ENCODE measurements at regions not wholly inside any gene's neighbourhood (a gene's known extent, or its start where the extent isn't known, plus 50 kb on each side); places are given as distances from the start of the nearest gene placed in this dataset.
"Not testable (repeated sequence)": the region's sequence is repeated elsewhere in the genome, so short reads cannot be mapped to it uniquely, and the experiment has no call there.

DNA sequence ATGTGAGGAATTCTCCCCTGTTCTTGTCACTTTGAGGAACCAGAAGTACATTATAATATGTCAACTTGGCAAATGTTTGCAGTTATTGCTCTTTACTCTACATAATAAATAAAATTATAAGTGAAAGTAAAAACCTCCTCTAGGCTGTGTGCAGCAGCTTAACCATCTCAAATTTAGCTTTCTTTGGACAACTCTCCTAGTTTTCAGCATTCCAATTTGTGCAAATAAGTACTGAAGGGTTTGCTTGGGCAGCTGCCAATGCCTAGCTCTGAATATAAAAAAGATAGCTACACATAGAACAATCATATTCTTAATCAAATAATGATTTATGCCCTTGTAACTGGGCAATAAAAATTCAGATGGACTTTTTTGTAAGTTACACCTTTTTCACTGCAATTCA, 82.5 kb downstream of the GASK1B start:
- no peak for TF ChIP-seq SP1 (IDR thresholded peaks at IDR 0.05)
- no peak for TF ChIP-seq NR2F2 (IDR thresholded peaks at IDR 0.05)
- TF ChIP-seq, protein P1, sequence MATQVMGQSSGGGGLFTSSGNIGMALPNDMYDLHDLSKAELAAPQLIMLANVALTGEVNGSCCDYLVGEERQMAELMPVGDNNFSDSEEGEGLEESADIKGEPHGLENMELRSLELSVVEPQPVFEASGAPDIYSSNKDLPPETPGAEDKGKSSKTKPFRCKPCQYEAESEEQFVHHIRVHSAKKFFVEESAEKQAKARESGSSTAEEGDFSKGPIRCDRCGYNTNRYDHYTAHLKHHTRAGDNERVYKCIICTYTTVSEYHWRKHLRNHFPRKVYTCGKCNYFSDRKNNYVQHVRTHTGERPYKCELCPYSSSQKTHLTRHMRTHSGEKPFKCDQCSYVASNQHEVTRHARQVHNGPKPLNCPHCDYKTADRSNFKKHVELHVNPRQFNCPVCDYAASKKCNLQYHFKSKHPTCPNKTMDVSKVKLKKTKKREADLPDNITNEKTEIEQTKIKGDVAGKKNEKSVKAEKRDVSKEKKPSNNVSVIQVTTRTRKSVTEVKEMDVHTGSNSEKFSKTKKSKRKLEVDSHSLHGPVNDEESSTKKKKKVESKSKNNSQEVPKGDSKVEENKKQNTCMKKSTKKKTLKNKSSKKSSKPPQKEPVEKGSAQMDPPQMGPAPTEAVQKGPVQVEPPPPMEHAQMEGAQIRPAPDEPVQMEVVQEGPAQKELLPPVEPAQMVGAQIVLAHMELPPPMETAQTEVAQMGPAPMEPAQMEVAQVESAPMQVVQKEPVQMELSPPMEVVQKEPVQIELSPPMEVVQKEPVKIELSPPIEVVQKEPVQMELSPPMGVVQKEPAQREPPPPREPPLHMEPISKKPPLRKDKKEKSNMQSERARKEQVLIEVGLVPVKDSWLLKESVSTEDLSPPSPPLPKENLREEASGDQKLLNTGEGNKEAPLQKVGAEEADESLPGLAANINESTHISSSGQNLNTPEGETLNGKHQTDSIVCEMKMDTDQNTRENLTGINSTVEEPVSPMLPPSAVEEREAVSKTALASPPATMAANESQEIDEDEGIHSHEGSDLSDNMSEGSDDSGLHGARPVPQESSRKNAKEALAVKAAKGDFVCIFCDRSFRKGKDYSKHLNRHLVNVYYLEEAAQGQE (IDR thresholded peaks at IDR 0.05) = no peak
- no peak for TF ChIP-seq RXRA (IDR thresholded peaks at IDR 0.05)
- no peak for TF ChIP-seq YY1 (IDR thresholded peaks at IDR 0.05)
- no peak for TF ChIP-seq MAX (IDR thresholded peaks at IDR 0.05)
- TF ChIP-seq, protein P2, sequence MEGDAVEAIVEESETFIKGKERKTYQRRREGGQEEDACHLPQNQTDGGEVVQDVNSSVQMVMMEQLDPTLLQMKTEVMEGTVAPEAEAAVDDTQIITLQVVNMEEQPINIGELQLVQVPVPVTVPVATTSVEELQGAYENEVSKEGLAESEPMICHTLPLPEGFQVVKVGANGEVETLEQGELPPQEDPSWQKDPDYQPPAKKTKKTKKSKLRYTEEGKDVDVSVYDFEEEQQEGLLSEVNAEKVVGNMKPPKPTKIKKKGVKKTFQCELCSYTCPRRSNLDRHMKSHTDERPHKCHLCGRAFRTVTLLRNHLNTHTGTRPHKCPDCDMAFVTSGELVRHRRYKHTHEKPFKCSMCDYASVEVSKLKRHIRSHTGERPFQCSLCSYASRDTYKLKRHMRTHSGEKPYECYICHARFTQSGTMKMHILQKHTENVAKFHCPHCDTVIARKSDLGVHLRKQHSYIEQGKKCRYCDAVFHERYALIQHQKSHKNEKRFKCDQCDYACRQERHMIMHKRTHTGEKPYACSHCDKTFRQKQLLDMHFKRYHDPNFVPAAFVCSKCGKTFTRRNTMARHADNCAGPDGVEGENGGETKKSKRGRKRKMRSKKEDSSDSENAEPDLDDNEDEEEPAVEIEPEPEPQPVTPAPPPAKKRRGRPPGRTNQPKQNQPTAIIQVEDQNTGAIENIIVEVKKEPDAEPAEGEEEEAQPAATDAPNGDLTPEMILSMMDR (IDR thresholded peaks at IDR 0.05; ENCODE audit: low read depth, low read length, missing input control) = no peak
- TF ChIP-seq HNF4A (conservative IDR thresholded peaks at IDR 0.05) = no peak
- no peak for TF ChIP-seq HNF4G (IDR thresholded peaks at IDR 0.05)
- H3K4me3 ChIP-seq (ENCODE audit: low read depth in 1 of 3, low read length in 3 of 3) = no peak overlapping the region
- H3K4me1 ChIP-seq (ENCODE audit: control insufficient read depth in 4 of 4, insufficient read depth in 4 of 4, low read length in 3 of 4) = no peaks in the 10 kb centered on the region
- no peak overlapping the region for H3K27ac ChIP-seq (ENCODE audit: low read depth in 1 of 2, low read length in 2 of 2)
- no peaks in the 10 kb centered on the region for H3K9me3 ChIP-seq (ENCODE audit: control insufficient read depth in 4 of 4, low read length in 3 of 4)
- no peaks in the 10 kb centered on the region for H3K36me3 ChIP-seq (ENCODE audit: control insufficient read depth in 4 of 4, insufficient read depth in 3 of 4, low read depth in 1 of 4, low read length in 3 of 4)
- no peak for DNase-seq (ENCODE audit: low spot score)
- no peak overlapping the region for H3K9ac ChIP-seq (ENCODE audit: low read depth in 1 of 2, low read length in 2 of 2)
- no peaks in the 10 kb centered on the region for H3K27me3 ChIP-seq (ENCODE audit: control insufficient read depth in 4 of 4, insufficient read depth in 4 of 4, low read length in 3 of 4)

DNA sequence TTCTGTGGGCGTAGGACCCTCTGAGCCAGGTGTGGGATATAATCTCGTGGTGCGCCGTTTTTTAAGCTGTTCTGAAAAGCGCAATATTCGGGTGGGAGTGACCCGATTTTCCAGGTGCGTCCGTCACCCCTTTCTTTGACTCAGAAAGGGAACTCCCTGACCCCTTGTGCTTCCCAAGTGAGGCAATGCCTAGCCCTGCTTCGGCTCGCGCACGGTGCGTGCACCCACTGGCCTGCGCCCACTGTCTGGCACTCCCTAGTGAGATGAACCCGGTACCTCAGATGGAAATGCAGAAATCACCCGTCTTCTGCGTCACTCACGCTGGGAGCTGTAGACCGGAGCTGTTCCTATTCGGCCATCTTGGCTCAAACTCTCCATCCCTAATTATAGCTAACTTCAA, 82.9 kb downstream of the GASK1B start:
- DNase-seq (ENCODE audit: low spot score); H3K27ac ChIP-seq (ENCODE audit: low read depth in 1 of 2, low read length in 2 of 2); H3K4me3 ChIP-seq (ENCODE audit: low read depth in 1 of 3, low read length in 3 of 3); H3K36me3 ChIP-seq (ENCODE audit: control insufficient read depth in 4 of 4, insufficient read depth in 3 of 4, low read depth in 1 of 4, low read length in 3 of 4); H3K27me3 ChIP-seq (ENCODE audit: control insufficient read depth in 4 of 4, insufficient read depth in 4 of 4, low read length in 3 of 4); H3K9ac ChIP-seq (ENCODE audit: low read depth in 1 of 2, low read length in 2 of 2); H3K9me3 ChIP-seq (ENCODE audit: control insufficient read depth in 4 of 4, low read length in 3 of 4); H3K4me1 ChIP-seq (ENCODE audit: control insufficient read depth in 4 of 4, insufficient read depth in 4 of 4, low read length in 3 of 4): not testable (repeated sequence)
- WGBS = 82% methylated on average over 20 of the region's 21 CpGs

DNA sequence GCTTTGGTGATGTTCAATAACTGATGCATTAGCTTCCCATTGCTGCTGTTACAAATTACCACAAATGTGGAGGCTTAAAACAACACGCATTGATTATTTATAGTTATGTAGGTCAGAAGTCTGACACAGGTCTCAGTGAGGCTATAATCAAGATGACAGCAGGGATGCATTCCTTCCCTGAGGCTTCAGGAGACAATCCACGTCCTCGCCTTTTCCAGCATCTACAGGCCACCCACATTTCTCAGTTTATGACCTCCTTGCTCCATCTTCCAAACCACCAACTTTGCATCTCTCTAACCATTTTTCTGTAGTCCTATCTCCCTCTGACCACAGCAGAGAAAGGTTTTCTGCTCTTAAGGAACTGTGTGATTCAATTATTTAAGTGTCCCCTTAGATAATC, 92.5 kb downstream of the GASK1B start:
- no peak overlapping the region for H3K4me3 ChIP-seq (ENCODE audit: low read depth in 1 of 3, low read length in 3 of 3)
- DNase-seq (ENCODE audit: low spot score) = no peak
- H3K4me1 ChIP-seq (ENCODE audit: control insufficient read depth in 4 of 4, insufficient read depth in 4 of 4, low read length in 3 of 4) = no peaks in the 10 kb centered on the region
- no peak overlapping the region for H3K27ac ChIP-seq (ENCODE audit: low read depth in 1 of 2, low read length in 2 of 2)
- no peaks in the 10 kb centered on the region for H3K36me3 ChIP-seq (ENCODE audit: control insufficient read depth in 4 of 4, insufficient read depth in 3 of 4, low read depth in 1 of 4, low read length in 3 of 4)
- WGBS = 73% methylated on average over 3 of the region's 3 CpGs
- no peaks in the 10 kb centered on the region for H3K27me3 ChIP-seq (ENCODE audit: control insufficient read depth in 4 of 4, insufficient read depth in 4 of 4, low read length in 3 of 4)
- H3K9me3 ChIP-seq (ENCODE audit: control insufficient read depth in 4 of 4, low read length in 3 of 4) = no peaks in the 10 kb centered on the region
- no peak overlapping the region for H3K9ac ChIP-seq (ENCODE audit: low read depth in 1 of 2, low read length in 2 of 2)
- TF ChIP-seq FOXA1 (IDR thresholded peaks at IDR 0.05) (no peak), MAX (IDR thresholded peaks at IDR 0.05) (no peak), RAD21 (IDR thresholded peaks at IDR 0.05) (no peak), JUND (IDR thresholded peaks at IDR 0.05) (no peak), YY1 (IDR thresholded peaks at IDR 0.05) (no peak), EGR1 (IDR thresholded peaks at IDR 0.05; ENCODE audit: low read depth in 2 of 2) (no peak), RXRA (IDR thresholded peaks at IDR 0.05) (no peak), HNF4G (IDR thresholded peaks at IDR 0.05) (no peak), SP1 (IDR thresholded peaks at IDR 0.05) (no peak), NR2F2 (IDR thresholded peaks at IDR 0.05) (no peak), TAF1 (conservative IDR thresholded peaks at IDR 0.05) (no peak), FOXA2 (IDR thresholded peaks at IDR 0.05) (no peak), HNF4A (conservative IDR thresholded peaks at IDR 0.05) (no peak)
- TF ChIP-seq, protein P3, sequence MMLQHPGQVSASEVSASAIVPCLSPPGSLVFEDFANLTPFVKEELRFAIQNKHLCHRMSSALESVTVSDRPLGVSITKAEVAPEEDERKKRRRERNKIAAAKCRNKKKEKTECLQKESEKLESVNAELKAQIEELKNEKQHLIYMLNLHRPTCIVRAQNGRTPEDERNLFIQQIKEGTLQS (IDR thresholded peaks at IDR 0.05) = no peak
- TF ChIP-seq, protein P4, sequence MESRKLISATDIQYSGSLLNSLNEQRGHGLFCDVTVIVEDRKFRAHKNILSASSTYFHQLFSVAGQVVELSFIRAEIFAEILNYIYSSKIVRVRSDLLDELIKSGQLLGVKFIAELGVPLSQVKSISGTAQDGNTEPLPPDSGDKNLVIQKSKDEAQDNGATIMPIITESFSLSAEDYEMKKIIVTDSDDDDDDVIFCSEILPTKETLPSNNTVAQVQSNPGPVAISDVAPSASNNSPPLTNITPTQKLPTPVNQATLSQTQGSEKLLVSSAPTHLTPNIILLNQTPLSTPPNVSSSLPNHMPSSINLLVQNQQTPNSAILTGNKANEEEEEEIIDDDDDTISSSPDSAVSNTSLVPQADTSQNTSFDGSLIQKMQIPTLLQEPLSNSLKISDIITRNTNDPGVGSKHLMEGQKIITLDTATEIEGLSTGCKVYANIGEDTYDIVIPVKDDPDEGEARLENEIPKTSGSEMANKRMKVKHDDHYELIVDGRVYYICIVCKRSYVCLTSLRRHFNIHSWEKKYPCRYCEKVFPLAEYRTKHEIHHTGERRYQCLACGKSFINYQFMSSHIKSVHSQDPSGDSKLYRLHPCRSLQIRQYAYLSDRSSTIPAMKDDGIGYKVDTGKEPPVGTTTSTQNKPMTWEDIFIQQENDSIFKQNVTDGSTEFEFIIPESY (IDR thresholded peaks at IDR 0.05) = no peak
- TF ChIP-seq, protein P1 (IDR thresholded peaks at IDR 0.05) = no peak
